ENCODE measurements at regions not wholly inside any gene's neighbourhood (a gene's known extent, or its start where the extent isn't known, plus 50 kb on each side); places are given as distances from the start of the nearest gene placed in this dataset.

- TF ChIP-seq CHD7 (IDR thresholded peaks at IDR 0.05; ENCODE audit: insufficient replicate concordance, low read length): no peak
Observed at GRCh38 chr15:45802140-45802539, 167.3 kb downstream of the SQOR start (continued).

All from H1 (cell line).